ENCODE measurements at regions not wholly inside any gene's neighbourhood (a gene's known extent, or its start where the extent isn't known, plus 50 kb on each side); places are given as distances from the start of the nearest gene placed in this dataset.

DNA sequence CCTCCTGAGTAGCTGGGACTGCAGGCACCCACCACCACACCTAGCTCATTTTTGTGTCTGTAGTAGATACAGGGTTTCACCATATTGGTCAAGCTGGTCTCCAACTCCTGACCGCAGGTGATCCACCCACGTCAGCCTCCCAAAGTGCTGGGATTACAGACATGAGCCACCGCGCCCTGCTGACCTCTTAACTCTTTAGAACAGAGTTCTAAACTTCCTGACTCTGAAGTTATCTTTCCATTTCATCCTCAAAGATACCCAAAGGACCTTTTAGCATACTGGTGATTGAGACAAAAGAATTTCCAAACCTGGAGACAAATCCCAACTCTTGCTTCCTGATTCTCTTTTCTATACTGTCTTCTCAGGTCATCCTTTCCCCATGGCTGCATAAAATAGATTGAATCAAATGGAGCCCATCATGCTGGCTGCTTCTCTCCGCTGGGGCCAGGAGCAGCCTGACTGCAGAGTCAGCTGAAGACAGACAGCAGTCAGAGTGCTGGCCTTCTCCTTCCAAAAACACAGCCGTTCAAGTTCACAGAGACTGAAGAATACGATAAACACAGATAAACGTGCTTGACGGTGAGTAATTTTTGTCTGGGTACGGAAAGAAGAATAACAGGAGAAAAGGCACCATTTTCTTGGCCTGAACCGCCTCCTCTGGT lies 76.5 kb upstream of the ATF7IP2 start:
- Histone ChIP-seq H3K27ac (no peak overlapping the region), H3K4me3 (no peak overlapping the region), H3K36me3 (no peaks in the 10 kb centered on the region), H3K9ac (ENCODE audit: low read depth in 2 of 2, low read length in 2 of 2) (no peak overlapping the region), H3K4me1 (no peaks in the 10 kb centered on the region), H3K9me3 (no peaks in the 10 kb centered on the region), H3K27me3 (no peaks in the 10 kb centered on the region)
- intact Hi-C loops (cut with DNase I): no loop called here
- TF ChIP-seq, protein P1, sequence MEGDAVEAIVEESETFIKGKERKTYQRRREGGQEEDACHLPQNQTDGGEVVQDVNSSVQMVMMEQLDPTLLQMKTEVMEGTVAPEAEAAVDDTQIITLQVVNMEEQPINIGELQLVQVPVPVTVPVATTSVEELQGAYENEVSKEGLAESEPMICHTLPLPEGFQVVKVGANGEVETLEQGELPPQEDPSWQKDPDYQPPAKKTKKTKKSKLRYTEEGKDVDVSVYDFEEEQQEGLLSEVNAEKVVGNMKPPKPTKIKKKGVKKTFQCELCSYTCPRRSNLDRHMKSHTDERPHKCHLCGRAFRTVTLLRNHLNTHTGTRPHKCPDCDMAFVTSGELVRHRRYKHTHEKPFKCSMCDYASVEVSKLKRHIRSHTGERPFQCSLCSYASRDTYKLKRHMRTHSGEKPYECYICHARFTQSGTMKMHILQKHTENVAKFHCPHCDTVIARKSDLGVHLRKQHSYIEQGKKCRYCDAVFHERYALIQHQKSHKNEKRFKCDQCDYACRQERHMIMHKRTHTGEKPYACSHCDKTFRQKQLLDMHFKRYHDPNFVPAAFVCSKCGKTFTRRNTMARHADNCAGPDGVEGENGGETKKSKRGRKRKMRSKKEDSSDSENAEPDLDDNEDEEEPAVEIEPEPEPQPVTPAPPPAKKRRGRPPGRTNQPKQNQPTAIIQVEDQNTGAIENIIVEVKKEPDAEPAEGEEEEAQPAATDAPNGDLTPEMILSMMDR (IDR thresholded peaks at IDR 0.05): no peak
- no peak for DNase-seq

DNA sequence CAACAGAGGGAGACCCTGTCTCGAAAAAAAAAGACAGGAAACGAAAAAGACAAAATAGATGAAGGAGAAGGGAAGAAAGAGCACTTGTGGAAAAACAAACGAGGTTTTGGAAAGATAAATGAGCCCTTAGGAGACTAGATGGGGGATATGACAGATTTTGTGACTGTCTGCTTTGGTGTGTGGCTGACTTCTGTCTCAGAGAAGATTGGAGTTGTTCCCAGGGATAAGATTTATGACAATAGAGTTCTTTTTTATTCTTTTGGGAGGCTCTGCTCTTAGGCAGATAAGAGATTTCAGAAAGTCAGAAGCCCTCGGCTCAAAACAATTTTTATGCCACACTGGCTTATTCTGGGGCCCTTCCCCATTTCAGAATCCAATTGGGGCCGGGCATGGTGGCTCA lies 73.9 kb upstream of the ATF7IP2 start:
- Histone ChIP-seq H3K9ac (ENCODE audit: low read depth in 2 of 2, low read length in 2 of 2) (no peak overlapping the region), H3K27ac (no peak overlapping the region), H3K36me3 (no peaks in the 10 kb centered on the region), H3K4me3 (no peak overlapping the region), H3K9me3 (no peaks in the 10 kb centered on the region), H3K4me1 (no peaks in the 10 kb centered on the region), H3K27me3 (no peaks in the 10 kb centered on the region)
- TF ChIP-seq, protein P1 (IDR thresholded peaks at IDR 0.05): no peak
- intact Hi-C loops (cut with DNase I): loop anchor here (10.0 kb wide), 1 partner anchor 203 kb away; no protein-coding TSS in a partner anchor
- no peak for DNase-seq

DNA sequence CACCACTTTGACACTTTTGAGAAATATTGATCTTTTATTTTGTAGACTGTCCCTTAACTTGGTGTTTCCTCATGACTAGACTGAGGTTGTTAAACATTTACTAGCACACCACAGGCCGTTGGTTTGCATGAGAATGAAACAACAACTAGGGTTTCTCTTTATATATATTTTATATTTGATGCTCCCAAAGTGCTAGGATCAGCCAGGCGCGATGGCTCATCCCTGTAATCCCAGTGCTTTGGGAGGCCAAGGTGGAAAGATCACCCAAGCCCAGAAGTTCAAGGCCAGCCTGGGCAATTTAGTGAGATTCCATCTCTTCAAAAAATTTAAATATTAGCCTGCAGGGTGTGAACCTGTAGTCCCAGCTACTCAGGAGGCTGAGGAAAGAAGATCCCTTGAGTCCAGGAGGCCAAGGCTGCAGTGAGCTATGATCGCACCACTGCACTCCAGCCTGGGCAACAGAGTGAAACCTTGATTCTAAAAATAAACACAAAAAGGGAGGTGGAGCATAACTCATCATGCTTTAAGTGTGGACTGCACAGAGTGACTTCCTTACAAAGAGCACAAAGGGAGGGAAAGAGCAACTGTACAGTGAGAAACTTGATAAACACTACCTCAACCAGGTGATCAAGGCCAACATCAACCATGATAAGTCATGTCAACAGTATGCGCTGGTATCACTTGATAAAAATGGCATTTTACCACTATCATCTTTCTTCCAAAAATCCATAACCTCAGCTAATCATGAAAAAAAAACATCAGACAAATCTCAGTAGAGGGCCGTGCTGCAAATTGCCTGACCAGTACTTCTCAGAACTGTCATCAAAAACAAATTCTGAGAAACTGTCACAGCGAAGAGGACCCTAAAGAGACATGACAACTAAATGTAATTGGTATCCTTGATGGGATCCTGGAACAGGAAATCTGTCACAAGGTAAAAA lies 72.8 kb upstream of the ATF7IP2 start:
- intact Hi-C loops (cut with DNase I): loop anchor here (10.0 kb wide), 1 partner anchor 202 kb away; no protein-coding TSS in a partner anchor
- Histone ChIP-seq H3K27ac (no peak overlapping the region), H3K4me1 (no peaks in the 10 kb centered on the region), H3K9me3 (no peaks in the 10 kb centered on the region), H3K27me3 (no peaks in the 10 kb centered on the region), H3K4me3 (no peak overlapping the region), H3K36me3 (no peaks in the 10 kb centered on the region), H3K9ac (ENCODE audit: low read depth in 2 of 2, low read length in 2 of 2) (no peak overlapping the region)
- DNase-seq: no peak
- TF ChIP-seq, protein P1 (IDR thresholded peaks at IDR 0.05): no peak

DNA sequence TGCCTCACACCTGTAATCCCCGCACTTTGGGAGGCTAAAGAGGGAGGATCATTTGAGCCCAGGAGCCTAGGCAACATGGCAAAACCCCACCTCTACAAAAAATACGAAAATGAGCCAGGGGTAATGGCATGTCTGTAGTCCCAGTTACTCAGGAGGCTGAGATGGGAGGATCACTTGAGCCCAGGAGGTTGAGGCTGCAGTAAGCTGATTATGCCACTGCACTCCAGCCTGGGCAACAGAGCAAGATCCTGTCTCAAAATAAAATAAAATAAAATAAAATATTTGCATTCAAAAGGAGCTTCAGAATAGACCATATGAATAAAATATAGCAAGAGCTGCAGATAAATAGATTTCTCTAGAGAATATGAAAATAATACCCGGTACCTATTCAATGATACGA lies 71.5 kb upstream of the ATF7IP2 start:
- intact Hi-C loops (cut with DNase I): loop anchor here (10.0 kb wide), 1 partner anchor 200 kb away; no protein-coding TSS in a partner anchor

DNA sequence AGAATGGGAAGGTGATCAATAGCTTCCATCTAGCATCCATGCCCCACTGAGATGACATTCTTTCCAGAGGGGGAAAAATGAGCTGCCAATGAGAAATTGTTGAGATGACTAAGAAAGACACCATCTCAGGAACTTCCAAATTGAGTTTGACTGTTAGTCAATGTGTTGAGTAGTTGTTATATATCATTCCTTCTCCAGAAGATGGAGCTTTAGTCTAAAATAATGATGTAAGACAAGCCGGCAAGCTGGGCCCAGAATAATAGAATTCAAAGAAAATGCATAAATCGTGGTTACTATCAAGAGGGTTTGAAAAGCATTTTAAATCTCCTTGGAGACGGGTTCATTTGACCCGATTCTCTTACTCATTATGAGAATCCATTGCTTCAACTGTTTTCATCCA lies 71.0 kb upstream of the ATF7IP2 start:
- no peak for DNase-seq
- Histone ChIP-seq H3K4me1 (no peaks in the 10 kb centered on the region), H3K9ac (ENCODE audit: low read depth in 2 of 2, low read length in 2 of 2) (no peak overlapping the region), H3K9me3 (no peaks in the 10 kb centered on the region), H3K36me3 (no peaks in the 10 kb centered on the region), H3K27me3 (no peaks in the 10 kb centered on the region), H3K4me3 (no peak overlapping the region), H3K27ac (no peak overlapping the region)
- TF ChIP-seq, protein P1 (IDR thresholded peaks at IDR 0.05): no peak
- intact Hi-C loops (cut with DNase I): loop anchor here (10.0 kb wide), 1 partner anchor 200 kb away; no protein-coding TSS in a partner anchor

More for the DNA sequence above, 71.5 kb upstream of the ATF7IP2 start:
- Histone ChIP-seq H3K4me1 (no peaks in the 10 kb centered on the region), H3K27ac (no peak overlapping the region), H3K9me3 (no peaks in the 10 kb centered on the region), H3K36me3 (no peaks in the 10 kb centered on the region), H3K4me3 (no peak overlapping the region), H3K9ac (ENCODE audit: low read depth in 2 of 2, low read length in 2 of 2) (no peak overlapping the region), H3K27me3 (no peaks in the 10 kb centered on the region)
- no peak for DNase-seq
- TF ChIP-seq, protein P1 (IDR thresholded peaks at IDR 0.05): no peak
